A549 (cell line): ENCODE measurements at regions not wholly inside any gene's neighbourhood (a gene's known extent, or its start where the extent isn't known, plus 50 kb on each side); places are given as distances from the start of the nearest gene placed in this dataset.
A peak's percentile ranks its signal among the peaks of the same experiment; 100 is the strongest.
"Not testable (repeated sequence)": the region's sequence is repeated elsewhere in the genome, so short reads cannot be mapped to it uniquely, and the experiment has no call there.

Experiments
- ATAC-seq, 2 experiments: fragments of 200-7000 bp in 1 of 2; fragments of >200 bp in 1 of 2; cut with Nextera tagmentation in 1 of 2; cut with Tn5 transposase in 1 of 2; 3 replicates each; pipeline versions ENCODE4 v1.8.0 to v1.9.1; 2018 to 2020; ENCODE audit warnings: mild to moderate bottlenecking in 1 of 2, moderate library complexity in 1 of 2
- CTCF ChIA-PET: fragments of 300-600 bp; sonication (Branson Sonifier 250); formaldehyde crosslinking; extraction: SDS; loops from one replicate; lab custom pipeline; 2021; ENCODE audit warnings: antibody characterized with exemption, inconsistent platforms; lab: Yijun Ruan, JAX
- POLR2A ChIA-PET: fragments of 350-600 bp; formaldehyde crosslinking; extraction: SDS; loops from one replicate; lab custom pipeline; 2021; ENCODE audit warnings: antibody characterized with exemption, inconsistent platforms; lab: Yijun Ruan, JAX
- DNase-seq, 2 experiments: peaks; one replicate each; pipeline versions ENCODE4 v3.0.0 to v3.0.0-alpha.2; 2011 to 2016; ENCODE audit warnings: low read depth in 1 of 2, low spot score in 1 of 2
- FAIRE-seq: peaks from 2 replicates; lab custom pipeline; 2011; peaks lifted over from hg19 to GRCh38; lab: Jason Lieb, UNC
- H3K27ac ChIP-seq, 2 experiments: fragments of >200 bp; sonication (Bioruptor Twin); formaldehyde crosslinking; 3 replicates each; pipeline ENCODE4 v1.5.1; 2016 to 2017
- H3K4me1 ChIP-seq: fragments of >200 bp; sonication (Bioruptor Twin); formaldehyde crosslinking; 3 replicates; pipeline ENCODE4 v1.6.1; 2016
- H3K4me2 ChIP-seq: fragments of >200 bp; sonication (Bioruptor Twin); formaldehyde crosslinking; 3 replicates; pipeline ENCODE4 v1.6.1; 2016
- H3K4me3 ChIP-seq: fragments of >200 bp; sonication (Bioruptor Twin); formaldehyde crosslinking; 3 replicates; pipeline ENCODE4 v1.5.1; 2016
- H3K9me3 ChIP-seq: fragments of >200 bp; sonication (Bioruptor Twin); formaldehyde crosslinking; 3 replicates; pipeline ENCODE4 v1.6.1; 2016
- ATOH8 ChIP-seq: fragments of 250-450 bp; sonication (Bioruptor Pico); IDR thresholded peaks from 2 replicates; pipeline ENCODE4 v1.5.0; 2020; ENCODE audit warnings: low read depth, mild to moderate bottlenecking, moderate library complexity
- BCL3 ChIP-seq: fragments of >200 bp; sonication (Bioruptor Twin); formaldehyde crosslinking; IDR thresholded peaks from 3 replicates; pipeline ENCODE4 v1.6.1; 2016
- BHLHE40 ChIP-seq: IDR thresholded peaks from 2 replicates; pipeline ENCODE4 v1.6.1; 2012; ENCODE audit warnings: low read depth, low read length, inconsistent platforms
- CEBPB ChIP-seq, 2 experiments: fragments of >200 bp in 1 of 2; sonication (Bioruptor Twin) in 1 of 2; formaldehyde crosslinking in 1 of 2; IDR thresholded peaks; 2 replicates each; pipeline ENCODE4 v1.6.1; 2012 to 2016
- CHD2 ChIP-seq: fragments of 150-350 bp; IDR thresholded peaks from 2 replicates; pipeline ENCODE4 v1.6.1; 2014; ENCODE audit warnings: low read length; ENCODE audit not compliant: partially characterized antibody
- CHD4 ChIP-seq: fragments of 200-600 bp; sonication (generic); IDR thresholded peaks from 2 replicates; pipeline ENCODE4 v1.6.1; 2016; ENCODE audit warnings: antibody characterized with exemption, mild to moderate bottlenecking, borderline replicate concordance
- CTCF ChIP-seq: fragments of >200 bp; sonication (Bioruptor Twin); formaldehyde crosslinking; IDR thresholded peaks from 3 replicates; pipeline ENCODE4 v1.5.1; 2016
- EHF ChIP-seq: fragments of 250-450 bp; sonication (Bioruptor Pico); IDR thresholded peaks from 2 replicates; pipeline ENCODE4 v1.5.0; 2020; ENCODE audit warnings: mild to moderate bottlenecking
- EHMT2 ChIP-seq: fragments of 200-600 bp; sonication (generic); IDR thresholded peaks from 2 replicates; pipeline ENCODE4 v1.6.1; 2016; ENCODE audit warnings: antibody characterized with exemption, low read depth, mild to moderate bottlenecking, moderate library complexity
- ELK1 ChIP-seq: fragments of 150-350 bp; IDR thresholded peaks from 2 replicates; pipeline ENCODE4 v1.6.1; 2014; ENCODE audit warnings: low read depth, mild to moderate bottlenecking, low read length
- ESRRA ChIP-seq: fragments of 150-350 bp; IDR thresholded peaks from 2 replicates; pipeline ENCODE4 v1.6.1; 2014; ENCODE audit warnings: mild to moderate bottlenecking, low read length, borderline replicate concordance
- FOXS1 ChIP-seq: fragments of 250-450 bp; sonication (Bioruptor Pico); IDR thresholded peaks from 2 replicates; pipeline ENCODE4 v1.5.0; 2020; ENCODE audit warnings: mild to moderate bottlenecking, moderate library complexity
- GATA3 ChIP-seq: IDR thresholded peaks from 2 replicates; pipeline ENCODE4 v1.6.1; 2012; ENCODE audit warnings: borderline replicate concordance
- MAFK ChIP-seq: fragments of 450-650 bp; IDR thresholded peaks from 2 replicates; pipeline ENCODE4 v1.6.1; 2014; ENCODE audit not compliant: partially characterized antibody
- MAX ChIP-seq: IDR thresholded peaks from 2 replicates; pipeline ENCODE4 v1.6.1; 2012
- MYC ChIP-seq: IDR thresholded peaks from 2 replicates; pipeline ENCODE4 v1.6.1; 2012; ENCODE audit warnings: mild to moderate bottlenecking, inconsistent platforms, low read length, improper control_type of control experiment, borderline replicate concordance
- NFE2L2 ChIP-seq: fragments of 150-350 bp; conservative IDR thresholded peaks from 2 replicates; pipeline ENCODE4 v1.6.1; 2014; ENCODE audit warnings: low read length
- PBX3 ChIP-seq: IDR thresholded peaks from 2 replicates; pipeline ENCODE4 v1.6.1; 2012
- PHF8 ChIP-seq: fragments of 200-600 bp; sonication (generic); IDR thresholded peaks from 2 replicates; pipeline ENCODE4 v1.6.1; 2016; ENCODE audit warnings: low read depth, mild to moderate bottlenecking, antibody characterized with exemption, moderate library complexity, borderline replicate concordance
- ZSCAN20 ChIP-seq: fragments of 250-450 bp; sonication (Bioruptor Pico); IDR thresholded peaks from 2 replicates; pipeline ENCODE4 v1.8.0; 2022; ENCODE audit warnings: mild to moderate bottlenecking, moderate library complexity
- WGBS: methylation state at CpG from one replicate; pipeline ENCODE4 v1.1.6; 2017; ENCODE audit errors: missing lambda C conversion rate; 5-methylcytosine and 5-hydroxymethylcytosine counted together

- Histone ChIP-seq H3K9me3 (no peaks in the 10 kb centered on the region), H3K4me2 (no peak overlapping the region), H3K27ac (no peak overlapping the region), H3K4me1 (no peaks in the 10 kb centered on the region), H3K4me3 (no peak overlapping the region)
- FAIRE-seq (no peak), ATAC-seq (no peak), DNase-seq (no peak)
- ChIA-PET CTCF (no interaction called here), POLR2A (no interaction called here)
- WGBS, result 0% methylated on average over 2 of the region's 2 CpGs
- TF ChIP-seq MYC (no peak), PHF8 (no peak), MAX (no peak), GATA3 (no peak), CHD2 (no peak), PBX3 (no peak), FOXS1 (CRISPR knock-in tag) (no peak), CEBPB (IDR thresholded peaks at IDR 0.05) (no peak)
Measured at GRCh38 chr7:52163311-52163710, 846.7 kb upstream of the COBL start.

- Histone ChIP-seq H3K4me2 (no peak overlapping the region), H3K9me3 (no peaks in the 10 kb centered on the region), H3K4me3 (no peak overlapping the region)
- FAIRE-seq, result no peak
- TF ChIP-seq MAFK, result peak; percentile 35
- TF ChIP-seq ZSCAN20, result no peak
- no peak for TF ChIP-seq FOXS1 (CRISPR knock-in tag)
- TF ChIP-seq, all 56 proteins: peak for 1
- ChIA-PET POLR2A (no interaction called here), CTCF (no interaction called here)
- Histone ChIP-seq H3K4me1 (no peaks in the 10 kb centered on the region), H3K27ac (no peak overlapping the region)
- DNase-seq (no peak), ATAC-seq (no peak)
Measured at GRCh38 chr7:52161483-52161882, 844.9 kb upstream of the COBL start.

GRCh38 chr7:52159421-52159820 lies 842.8 kb upstream of the COBL start:
- POLR2A ChIA-PET, H3K27ac ChIP-seq, H3K4me3 ChIP-seq, H3K9me3 ChIP-seq, H3K4me2 ChIP-seq, H3K4me1 ChIP-seq, FAIRE-seq: not testable (repeated sequence)
- peak in 1 of 2 experiments; percentile 25 for DNase-seq
- 0 out of 6 replicates have a peak, but pooled peaks of 1 of the 2 experiments have one; percentile 48 for ATAC-seq
- WGBS, result 42% methylated on average over 17 of the region's 17 CpGs
- CTCF ChIA-PET, result interaction anchor here (0.8 kb wide), 1 partner anchor 113 kb away, joined by 3 read pairs; no protein-coding TSS in a partner anchor

- no peaks in the 10 kb centered on the region for H3K9me3 ChIP-seq
- no peak overlapping the region for H3K27ac ChIP-seq
- no peaks in the 10 kb centered on the region for H3K4me1 ChIP-seq
- peak in 1 of 2 experiments; percentile 12 for DNase-seq
- H3K4me2 ChIP-seq, result no peak overlapping the region
- ChIA-PET CTCF (no interaction called here), POLR2A (no interaction called here)
- no peak for ATAC-seq
- 17% methylated on average over 2 of the region's 2 CpGs for WGBS
- H3K4me3 ChIP-seq, result no peak overlapping the region
- FAIRE-seq, result no peak
- TF ChIP-seq ELK1 (no peak), EHMT2 (no peak), EHF (no peak), PHF8 (no peak), CTCF (no peak), ESRRA (no peak), BHLHE40 (no peak), NFE2L2 (no peak), CHD4 (no peak), PBX3 (no peak), BCL3 (no peak), ATOH8 (CRISPR knock-in tag) (no peak)
Measured at GRCh38 chr7:52154382-52154781, 837.8 kb upstream of the COBL start.
